ENCODE measurements at regions not wholly inside any gene's neighbourhood (a gene's known extent, or its start where the extent isn't known, plus 50 kb on each side); places are given as distances from the start of the nearest gene placed in this dataset.
A peak's percentile ranks its signal among the peaks of the same experiment; 100 is the strongest.

GRCh38 chr6:158249340-158249836 is 62.9 kb upstream of the TULP4 start:
- H3K36me3 Mint-ChIP-seq, result peaks cover 10 to 28% of the 10 kb centered on the region in 2 donors
- ATAC-seq (replicated peaks), result no peak
- no peak overlapping the region for H3K4me3 Mint-ChIP-seq
- H3K4me1 Mint-ChIP-seq, result peaks cover 17 to 28% of the 10 kb centered on the region in 2 donors
- no peak overlapping the region for H3K27ac Mint-ChIP-seq
- H3K27me3 Mint-ChIP-seq, result no peaks in the 10 kb centered on the region
- no peaks in the 10 kb centered on the region for H3K9me3 Mint-ChIP-seq
- no peak for DNase-seq

GRCh38 chr6:158251565-158251964 is 60.7 kb upstream of the TULP4 start:
- Mint-ChIP-seq H3K4me3 (no peak overlapping the region), H3K27ac (no peak overlapping the region), H3K36me3 (peaks cover 8 to 19% of the 10 kb centered on the region in 2 donors), H3K9me3 (no peaks in the 10 kb centered on the region), H3K27me3 (no peaks in the 10 kb centered on the region), H3K4me1 (peaks cover 15 to 36% of the 10 kb centered on the region in 2 donors)
- ATAC-seq (replicated peaks) (peak; percentile 33 to 59), DNase-seq (no peak)

- Mint-ChIP-seq H3K4me1 (peaks cover 27 to 53% of the 10 kb centered on the region in 2 donors), H3K4me3 (no peak overlapping the region), H3K27me3 (no peaks in the 10 kb centered on the region), H3K36me3 (peaks cover 10 to 22% of the 10 kb centered on the region in 2 donors), H3K9me3 (peaks cover 0 to 1% of the 10 kb centered on the region in 2 donors), H3K27ac (no peak overlapping the region)
- DNase-seq (no peak), ATAC-seq (replicated peaks) (no peak)
Measured at GRCh38 chr6:158253248-158253647, 59.0 kb upstream of the TULP4 start.

GRCh38 chr6:158255275-158255988 is 56.8 kb upstream of the TULP4 start:
- H3K27ac Mint-ChIP-seq, result peak overlapping the region; percentile 31
- ATAC-seq (replicated peaks), result no peak
- peaks cover 31 to 60% of the 10 kb centered on the region in 2 donors for H3K4me1 Mint-ChIP-seq

GRCh38 chr6:158255989-158256601 is 56.2 kb upstream of the TULP4 start:
- H3K9me3 Mint-ChIP-seq, result peaks cover 0 to 3% of the 10 kb centered on the region in 2 donors
- H3K4me3 Mint-ChIP-seq, result no peak overlapping the region
- H3K36me3 Mint-ChIP-seq, result peaks cover 9 to 23% of the 10 kb centered on the region in 2 donors
- H3K27ac Mint-ChIP-seq, result peak overlapping the region; percentile 31
- no peaks in the 10 kb centered on the region for H3K27me3 Mint-ChIP-seq
- DNase-seq (no peak), ATAC-seq (replicated peaks) (no peak)
- H3K4me1 Mint-ChIP-seq, result peaks cover 31 to 54% of the 10 kb centered on the region in 2 donors

More at GRCh38 chr6:158255275-158255988, 56.8 kb upstream of the TULP4 start:
- Mint-ChIP-seq H3K27me3 (no peaks in the 10 kb centered on the region), H3K4me3 (no peak overlapping the region), H3K9me3 (peaks cover 0 to 2% of the 10 kb centered on the region in 2 donors), H3K36me3 (peaks cover 10 to 24% of the 10 kb centered on the region in 2 donors)
- no peak for DNase-seq

GRCh38 chr6:158256746-158257424 is 55.4 kb upstream of the TULP4 start:
- peak overlapping the region; percentile 14 for H3K27ac Mint-ChIP-seq
- peaks cover 9 to 20% of the 10 kb centered on the region in 2 donors for H3K36me3 Mint-ChIP-seq
- ATAC-seq (replicated peaks) (no peak), DNase-seq (no peak)
- H3K9me3 Mint-ChIP-seq, result peaks cover 0 to 3% of the 10 kb centered on the region in 2 donors
- H3K4me1 Mint-ChIP-seq, result peaks cover 26 to 48% of the 10 kb centered on the region in 2 donors
- no peaks in the 10 kb centered on the region for H3K27me3 Mint-ChIP-seq
- no peak overlapping the region for H3K4me3 Mint-ChIP-seq

GRCh38 chr6:158257425-158257759 is 54.9 kb upstream of the TULP4 start:
- H3K4me3 Mint-ChIP-seq, result no peak overlapping the region
- no peaks in the 10 kb centered on the region for H3K27me3 Mint-ChIP-seq
- DNase-seq, result no peak
- peaks cover 10 to 20% of the 10 kb centered on the region in 2 donors for H3K36me3 Mint-ChIP-seq
- H3K4me1 Mint-ChIP-seq, result peaks cover 24 to 49% of the 10 kb centered on the region in 2 donors
- H3K9me3 Mint-ChIP-seq, result peaks cover 0 to 3% of the 10 kb centered on the region in 2 donors
- no peak overlapping the region for H3K27ac Mint-ChIP-seq
- ATAC-seq (replicated peaks), result no peak

- H3K27me3 Mint-ChIP-seq, result no peaks in the 10 kb centered on the region
- no peak overlapping the region for H3K27ac Mint-ChIP-seq
- ATAC-seq (replicated peaks) (peak in 1 of 2 donors; percentile 39), DNase-seq (no peak)
- H3K4me1 Mint-ChIP-seq, result peaks cover 26 to 53% of the 10 kb centered on the region in 2 donors
- H3K36me3 Mint-ChIP-seq, result peaks cover 11 to 20% of the 10 kb centered on the region in 2 donors
- H3K9me3 Mint-ChIP-seq, result peaks cover 0 to 3% of the 10 kb centered on the region in 2 donors
- H3K4me3 Mint-ChIP-seq, result no peak overlapping the region
Measured at GRCh38 chr6:158257781-158258180, 54.5 kb upstream of the TULP4 start.

GRCh38 chr6:158259136-158259535 is 53.1 kb upstream of the TULP4 start:
- peak in 1 of 2 donors; percentile 57 for ATAC-seq (replicated peaks)
- peaks cover 23 to 60% of the 10 kb centered on the region in 2 donors for H3K4me1 Mint-ChIP-seq
- peaks cover 12 to 17% of the 10 kb centered on the region in 2 donors for H3K36me3 Mint-ChIP-seq
- H3K27ac Mint-ChIP-seq, result no peak overlapping the region
- no peak overlapping the region for H3K4me3 Mint-ChIP-seq
- DNase-seq, result no peak
- H3K27me3 Mint-ChIP-seq, result no peaks in the 10 kb centered on the region
- peaks cover 0 to 3% of the 10 kb centered on the region in 2 donors for H3K9me3 Mint-ChIP-seq

GRCh38 chr6:158259845-158260244 is 52.4 kb upstream of the TULP4 start:
- DNase-seq (no peak), ATAC-seq (replicated peaks) (no peak)
- no peaks in the 10 kb centered on the region for H3K27me3 Mint-ChIP-seq
- H3K27ac Mint-ChIP-seq, result no peak overlapping the region
- H3K4me1 Mint-ChIP-seq, result peaks cover 23 to 60% of the 10 kb centered on the region in 2 donors
- H3K36me3 Mint-ChIP-seq, result peaks cover 13 to 18% of the 10 kb centered on the region in 2 donors
- peaks cover 0 to 3% of the 10 kb centered on the region in 2 donors for H3K9me3 Mint-ChIP-seq
- H3K4me3 Mint-ChIP-seq, result no peak overlapping the region

GRCh38 chr6:158262082-158262481 is 50.2 kb upstream of the TULP4 start:
- no peak for ATAC-seq (replicated peaks)
- Mint-ChIP-seq H3K9me3 (peaks cover 0 to 3% of the 10 kb centered on the region in 2 donors), H3K36me3 (peaks cover 11 to 23% of the 10 kb centered on the region in 2 donors), H3K4me3 (no peak overlapping the region), H3K27me3 (no peaks in the 10 kb centered on the region), H3K4me1 (peaks cover 20 to 46% of the 10 kb centered on the region in 2 donors), H3K27ac (no peak overlapping the region)
- no peak for DNase-seq

Data from stimulated activated naive B cell treated with anti-CD40 and anti-IgM and Interleukin-4, amounts not matched to agents 10 μg/mL and 1 μg/mL and 100 μg/mL, for 72 hours (primary cell).